SU-DHL-6 (cell line): ENCODE measurements at regions not wholly inside any gene's neighbourhood (a gene's known extent, or its start where the extent isn't known, plus 50 kb on each side); places are given as distances from the start of the nearest gene placed in this dataset.

ENCODE experiments used
- H2AFZ ChIP-seq: fragments of 200-600 bp; sonication (generic); 2 replicates; pipeline ENCODE4 v1.6.1; 2014; ENCODE audit warnings: low read depth, mild to moderate bottlenecking, moderate library complexity, mixed read lengths, antibody characterized with exemption, low read length; ENCODE audit not compliant: severe bottlenecking
- H3F3A ChIP-seq: fragments of 200-600 bp; shearing (Covaris generic); 2 replicates; pipeline ENCODE4 v1.6.0; 2016; ENCODE audit warnings: antibody characterized with exemption, mild to moderate bottlenecking; ENCODE audit not compliant: insufficient read depth
- H3K27ac ChIP-seq: fragments of 200-600 bp; sonication (generic); 2 replicates; pipeline ENCODE4 v1.5.1; 2016; ENCODE audit warnings: low read depth, mild to moderate bottlenecking, low read length, moderate library complexity, mixed read lengths
- H3K27me3 ChIP-seq: fragments of 200-600 bp; sonication (generic), shearing (Covaris generic); 2 replicates; pipeline ENCODE4 v1.6.0; 2014; ENCODE audit warnings: mild to moderate bottlenecking, low read length
- H3K36me3 ChIP-seq: fragments of 200-600 bp; sonication (generic); 2 replicates; pipeline ENCODE4 v1.6.1; 2014; ENCODE audit warnings: mild to moderate bottlenecking, low read length, mixed read lengths
- H3K4me2 ChIP-seq: fragments of 300-600, 200-600 bp; shearing (Covaris generic), sonication (generic); 2 replicates; pipeline ENCODE4 v1.6.0; 2014; ENCODE audit warnings: low read length, low read depth, mild to moderate bottlenecking; ENCODE audit not compliant: poor library complexity, severe bottlenecking
- H3K4me3 ChIP-seq: fragments of 200-600 bp; sonication (generic); 2 replicates; pipeline ENCODE4 v1.5.1; 2014; ENCODE audit warnings: antibody characterized with exemption, low read length, mild to moderate bottlenecking, mixed read lengths; ENCODE audit not compliant: insufficient read depth, poor library complexity, severe bottlenecking
- H3K79me2 ChIP-seq: fragments of 200-600 bp; sonication (generic); 2 replicates; pipeline ENCODE4 v1.6.1; 2014; ENCODE audit warnings: mild to moderate bottlenecking, low read length, moderate library complexity; ENCODE audit not compliant: insufficient read depth
- H3K9ac ChIP-seq: fragments of 200-600 bp; sonication (generic); 2 replicates; pipeline ENCODE4 v1.7.0; 2014; ENCODE audit warnings: mild to moderate bottlenecking, low read length
- H3K9me2 ChIP-seq: fragments of 200-600 bp; sonication (generic); replicated peaks from 2 replicates; pipeline ENCODE4 v1.6.1; 2014; ENCODE audit warnings: low read length; ENCODE audit not compliant: insufficient read depth
- H3K9me3 ChIP-seq: fragments of 200-600 bp; sonication (generic); 2 replicates; pipeline ENCODE4 v1.6.1; 2014; ENCODE audit warnings: low read length, mixed read lengths; ENCODE audit not compliant: insufficient read depth
- H4K20me1 ChIP-seq: fragments of 200-600 bp; sonication (generic); 2 replicates; pipeline ENCODE4 v1.6.1; 2014; ENCODE audit warnings: low read depth, mild to moderate bottlenecking, antibody characterized with exemption, low read length, moderate library complexity, mixed read lengths
- CTCF ChIP-seq: fragments of 200-600 bp; sonication (generic); IDR thresholded peaks from one replicate; pipeline ENCODE4 v1.5.1; 2017; ENCODE audit warnings: antibody characterized with exemption, mild to moderate bottlenecking, low read length, moderate library complexity; ENCODE audit not compliant: insufficient read depth, poor library complexity, severe bottlenecking
- EZH2phosphoT487 ChIP-seq: fragments of 200-600 bp; sonication (generic), shearing (Covaris generic); conservative IDR thresholded peaks from 2 replicates; pipeline ENCODE4 v1.6.1; 2018; ENCODE audit warnings: mild to moderate bottlenecking, antibody characterized with exemption, low read length, moderate library complexity, mixed read lengths

GRCh38 chr16:79533292-79533691 is 67.2 kb downstream of the MAF start:
- no peaks in the 10 kb centered on the region for H3K9me3 ChIP-seq
- no peak overlapping the region for H3K9ac ChIP-seq
- H3K27ac ChIP-seq: no peak overlapping the region
- no peaks in the 10 kb centered on the region for H3K9me2 ChIP-seq
- H2AFZ ChIP-seq: no peak overlapping the region
- H3F3A ChIP-seq: no peaks in the 10 kb centered on the region
- H4K20me1 ChIP-seq: no peaks in the 10 kb centered on the region
- no peaks in the 10 kb centered on the region for H3K36me3 ChIP-seq
- no peak overlapping the region for H3K4me3 ChIP-seq
- TF ChIP-seq CTCF: no peak
- H3K79me2 ChIP-seq: no peaks in the 10 kb centered on the region
- no peaks in the 10 kb centered on the region for H3K27me3 ChIP-seq
- H3K4me2 ChIP-seq: no peak overlapping the region

- Histone ChIP-seq H4K20me1 (no peaks in the 10 kb centered on the region), H3K9me2 (no peaks in the 10 kb centered on the region), H2AFZ (no peak overlapping the region), H3K9me3 (no peaks in the 10 kb centered on the region), H3K27ac (no peak overlapping the region), H3K4me2 (no peak overlapping the region), H3K9ac (no peak overlapping the region), H3K27me3 (no peaks in the 10 kb centered on the region), H3F3A (no peaks in the 10 kb centered on the region), H3K4me3 (no peak overlapping the region), H3K79me2 (no peaks in the 10 kb centered on the region), H3K36me3 (no peaks in the 10 kb centered on the region)
- TF ChIP-seq EZH2phosphoT487 (no peak), CTCF (no peak)
Measured at GRCh38 chr16:79532785-79533184, 67.8 kb downstream of the MAF start.

GRCh38 chr16:79532273-79532672 is 68.3 kb downstream of the MAF start:
- H3K4me3 ChIP-seq: no peak overlapping the region
- H4K20me1 ChIP-seq: no peaks in the 10 kb centered on the region
- H3K9ac ChIP-seq: no peak overlapping the region
- no peaks in the 10 kb centered on the region for H3K79me2 ChIP-seq
- no peaks in the 10 kb centered on the region for H3K36me3 ChIP-seq
- H3K27me3 ChIP-seq: no peaks in the 10 kb centered on the region
- H3K27ac ChIP-seq: no peak overlapping the region
- H3F3A ChIP-seq: no peaks in the 10 kb centered on the region
- TF ChIP-seq EZH2phosphoT487 (no peak), CTCF (no peak)
- H3K4me2 ChIP-seq: no peak overlapping the region
- no peak overlapping the region for H2AFZ ChIP-seq
- no peaks in the 10 kb centered on the region for H3K9me3 ChIP-seq
- no peaks in the 10 kb centered on the region for H3K9me2 ChIP-seq

GRCh38 chr16:79528338-79528737 is 72.2 kb downstream of the MAF start:
- TF ChIP-seq EZH2phosphoT487 (no peak), CTCF (no peak)
- Histone ChIP-seq H2AFZ (no peak overlapping the region), H3K9me2 (no peaks in the 10 kb centered on the region), H3K27me3 (no peaks in the 10 kb centered on the region), H3K79me2 (no peaks in the 10 kb centered on the region), H3K9me3 (no peaks in the 10 kb centered on the region), H3K4me2 (no peak overlapping the region), H3K27ac (no peak overlapping the region), H4K20me1 (no peaks in the 10 kb centered on the region), H3F3A (no peaks in the 10 kb centered on the region), H3K9ac (no peak overlapping the region), H3K36me3 (no peaks in the 10 kb centered on the region), H3K4me3 (no peak overlapping the region)
